Hepatocyte (in vitro differentiated cells): ENCODE measurements at regions not wholly inside any gene's neighbourhood (a gene's known extent, or its start where the extent isn't known, plus 50 kb on each side); places are given as distances from the start of the nearest gene placed in this dataset.

ENCODE experiments used
- DNase-seq: peaks from one replicate; pipeline ENCODE4 v3.0.0-alpha.2; 2016; ENCODE audit warnings: low spot score
- H2AFZ ChIP-seq: fragments of 200-600 bp; sonication (generic); 2 replicates; pipeline ENCODE4 v1.6.0; 2016; ENCODE audit warnings: antibody characterized with exemption, mild to moderate bottlenecking
- H3K27ac ChIP-seq: fragments of 200-600 bp; sonication (generic); 2 replicates; pipeline ENCODE4 v1.5.1; 2016; ENCODE audit warnings: mild to moderate bottlenecking
- H3K27me3 ChIP-seq: fragments of 200-600 bp; sonication (generic); 2 replicates; pipeline ENCODE4 v1.6.1; 2016
- H3K36me3 ChIP-seq: fragments of 200-600 bp; sonication (generic); replicated peaks from 2 replicates; pipeline ENCODE4 v1.5.1; 2016; ENCODE audit warnings: low read depth; ENCODE audit not compliant: insufficient read depth
- H3K4me1 ChIP-seq: fragments of 200-600 bp; sonication (generic); 2 replicates; pipeline ENCODE4 v1.5.1; 2016; ENCODE audit warnings: mild to moderate bottlenecking, moderate library complexity; ENCODE audit not compliant: insufficient read depth
- H3K4me2 ChIP-seq: fragments of 200-600 bp; sonication (generic); 2 replicates; pipeline ENCODE4 v1.6.0; 2016
- H3K4me3 ChIP-seq: fragments of 200-600 bp; sonication (generic); 2 replicates; pipeline ENCODE4 v1.5.1; 2016; ENCODE audit warnings: mild to moderate bottlenecking
- H3K79me2 ChIP-seq: fragments of 200-600 bp; sonication (generic); 2 replicates; pipeline ENCODE4 v1.6.0; 2017; ENCODE audit warnings: mild to moderate bottlenecking
- H3K9me2 ChIP-seq: fragments of 200-600 bp; sonication (generic); replicated peaks from 2 replicates; pipeline ENCODE4 v1.6.0; 2017; ENCODE audit warnings: mild to moderate bottlenecking; ENCODE audit not compliant: insufficient read depth
- H3K9me3 ChIP-seq: fragments of 200-600 bp; sonication (generic); 2 replicates; pipeline ENCODE4 v1.5.1; 2016; ENCODE audit warnings: low read depth, mild to moderate bottlenecking
- H4K20me1 ChIP-seq: fragments of 200-600 bp; sonication (generic); 2 replicates; pipeline ENCODE4 v1.6.0; 2016; ENCODE audit warnings: mild to moderate bottlenecking; ENCODE audit not compliant: insufficient read depth, poor library complexity, severe bottlenecking
- EZH2 ChIP-seq: fragments of 200-600 bp; sonication (generic); IDR thresholded peaks from 2 replicates; pipeline ENCODE4 v1.6.1; 2016; ENCODE audit warnings: antibody characterized with exemption, mild to moderate bottlenecking, borderline replicate concordance
- EZH2phosphoT487 ChIP-seq: fragments of 200-600 bp; sonication (generic); IDR thresholded peaks from one replicate; pipeline ENCODE4 v1.6.1; 2018; ENCODE audit warnings: antibody characterized with exemption, mild to moderate bottlenecking, low read depth, moderate library complexity; ENCODE audit not compliant: unreplicated experiment, severe bottlenecking
- WGBS: methylation state at CpG from one replicate; pipeline ENCODE4 v1.1.6; 2016; ENCODE audit warnings: low lambda C conversion rate; ENCODE audit errors: missing lambda C conversion rate; 5-methylcytosine and 5-hydroxymethylcytosine counted together
- TF ChIP-seq, protein P1 (sequence below): fragments of 200-600 bp; sonication (generic); IDR thresholded peaks from 2 replicates; pipeline ENCODE4 v1.5.1; 2016; ENCODE audit warnings: antibody characterized with exemption, mild to moderate bottlenecking; ENCODE audit not compliant: poor library complexity

- no peak for DNase-seq
- Histone ChIP-seq H3K4me1 (peaks cover 10% of the 10 kb centered on the region), H3K36me3 (no peaks in the 10 kb centered on the region), H3K79me2 (no peaks in the 10 kb centered on the region), H3K9me2 (no peaks in the 10 kb centered on the region), H2AFZ (no peak overlapping the region), H3K9me3 (no peaks in the 10 kb centered on the region), H3K27ac (no peak overlapping the region), H3K4me2 (no peak overlapping the region), H4K20me1 (no peaks in the 10 kb centered on the region), H3K4me3 (no peak overlapping the region), H3K27me3 (no peaks in the 10 kb centered on the region)
- TF ChIP-seq, protein P1, sequence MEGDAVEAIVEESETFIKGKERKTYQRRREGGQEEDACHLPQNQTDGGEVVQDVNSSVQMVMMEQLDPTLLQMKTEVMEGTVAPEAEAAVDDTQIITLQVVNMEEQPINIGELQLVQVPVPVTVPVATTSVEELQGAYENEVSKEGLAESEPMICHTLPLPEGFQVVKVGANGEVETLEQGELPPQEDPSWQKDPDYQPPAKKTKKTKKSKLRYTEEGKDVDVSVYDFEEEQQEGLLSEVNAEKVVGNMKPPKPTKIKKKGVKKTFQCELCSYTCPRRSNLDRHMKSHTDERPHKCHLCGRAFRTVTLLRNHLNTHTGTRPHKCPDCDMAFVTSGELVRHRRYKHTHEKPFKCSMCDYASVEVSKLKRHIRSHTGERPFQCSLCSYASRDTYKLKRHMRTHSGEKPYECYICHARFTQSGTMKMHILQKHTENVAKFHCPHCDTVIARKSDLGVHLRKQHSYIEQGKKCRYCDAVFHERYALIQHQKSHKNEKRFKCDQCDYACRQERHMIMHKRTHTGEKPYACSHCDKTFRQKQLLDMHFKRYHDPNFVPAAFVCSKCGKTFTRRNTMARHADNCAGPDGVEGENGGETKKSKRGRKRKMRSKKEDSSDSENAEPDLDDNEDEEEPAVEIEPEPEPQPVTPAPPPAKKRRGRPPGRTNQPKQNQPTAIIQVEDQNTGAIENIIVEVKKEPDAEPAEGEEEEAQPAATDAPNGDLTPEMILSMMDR: no peak
- TF ChIP-seq EZH2phosphoT487: no peak
- no peak for TF ChIP-seq EZH2
Observed at GRCh38 chr3:151558661-151559060, 97.8 kb upstream of the IGSF10 start.

GRCh38 chr3:151557068-151557840, 96.4 kb upstream of the IGSF10 start:
- Histone ChIP-seq H3K27ac (no peak overlapping the region), H3K27me3 (no peaks in the 10 kb centered on the region), H4K20me1 (no peaks in the 10 kb centered on the region), H3K36me3 (no peaks in the 10 kb centered on the region), H3K79me2 (no peaks in the 10 kb centered on the region), H3K4me3 (no peak overlapping the region), H3K4me1 (peaks cover 11% of the 10 kb centered on the region), H2AFZ (no peak overlapping the region), H3K9me3 (no peaks in the 10 kb centered on the region), H3K9me2 (no peaks in the 10 kb centered on the region), H3K4me2 (no peak overlapping the region)
- no peak for DNase-seq
- 65% methylated on average over 2 of the region's 2 CpGs for WGBS
- TF ChIP-seq EZH2 (no peak), EZH2phosphoT487 (no peak)
- TF ChIP-seq, protein P1: no peak

DNA sequence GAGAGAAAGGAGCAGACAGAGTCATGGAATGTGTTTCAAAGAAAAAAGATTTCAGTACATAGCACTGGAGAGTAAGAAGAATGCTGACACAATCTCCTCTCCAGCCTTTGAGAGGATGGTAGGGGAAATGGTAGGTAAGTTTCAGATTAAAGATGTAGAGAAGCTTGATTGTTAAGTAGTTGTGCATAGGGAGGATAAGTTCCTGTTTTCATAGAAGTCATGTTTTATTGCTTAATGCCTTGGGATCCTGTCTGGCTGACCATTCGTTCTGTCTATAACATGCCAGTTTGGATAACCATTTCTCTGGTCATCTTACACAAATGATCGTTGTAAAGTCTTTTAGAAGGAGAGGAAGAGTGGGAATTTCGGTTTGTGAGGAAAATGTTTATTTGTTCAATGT, 95.7 kb upstream of the IGSF10 start:
- Histone ChIP-seq H3K4me3 (no peak overlapping the region), H2AFZ (no peak overlapping the region), H3K4me1 (peaks cover 6% of the 10 kb centered on the region), H3K27ac (no peak overlapping the region), H3K9me2 (no peaks in the 10 kb centered on the region), H3K79me2 (no peaks in the 10 kb centered on the region), H3K9me3 (no peaks in the 10 kb centered on the region), H3K27me3 (no peaks in the 10 kb centered on the region), H4K20me1 (no peaks in the 10 kb centered on the region), H3K4me2 (no peak overlapping the region), H3K36me3 (no peaks in the 10 kb centered on the region)
- TF ChIP-seq, protein P1: no peak
- TF ChIP-seq EZH2phosphoT487: no peak
- 88% methylated on average over 3 of the region's 3 CpGs for WGBS
- no peak for DNase-seq

DNA sequence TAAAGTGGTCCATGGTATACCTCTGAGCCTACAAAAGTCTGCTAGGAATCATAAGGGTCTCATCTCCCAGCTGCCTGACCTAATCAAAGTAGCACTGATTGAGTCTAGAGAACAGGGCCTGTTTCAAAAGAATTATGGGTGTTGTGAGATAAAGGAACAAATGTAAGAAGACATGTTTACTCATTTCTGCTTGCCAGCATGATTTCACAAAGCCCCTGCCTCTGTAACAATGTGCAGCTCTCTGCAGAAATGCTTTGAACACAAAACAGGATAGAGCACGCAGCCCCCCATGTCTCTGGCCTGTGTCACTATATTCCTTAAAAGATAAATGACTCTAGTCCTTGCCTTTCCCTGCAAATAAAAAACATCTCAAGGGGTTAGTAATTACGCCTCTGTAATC, 94.7 kb upstream of the IGSF10 start:
- no peak overlapping the region for H3K4me3 ChIP-seq
- no peak overlapping the region for H3K27ac ChIP-seq
- 60% methylated on average over 2 of the region's 2 CpGs for WGBS
- no peaks in the 10 kb centered on the region for H3K27me3 ChIP-seq
- H2AFZ ChIP-seq: no peak overlapping the region
- H3K4me2 ChIP-seq: no peak overlapping the region
- H3K4me1 ChIP-seq: peaks cover 5% of the 10 kb centered on the region
- no peaks in the 10 kb centered on the region for H3K79me2 ChIP-seq
- H3K9me2 ChIP-seq: no peaks in the 10 kb centered on the region
- no peaks in the 10 kb centered on the region for H3K36me3 ChIP-seq
- H4K20me1 ChIP-seq: no peaks in the 10 kb centered on the region
- no peak for DNase-seq
- TF ChIP-seq, protein P1: no peak
- no peak for TF ChIP-seq EZH2phosphoT487
- TF ChIP-seq EZH2: no peak
- H3K9me3 ChIP-seq: no peaks in the 10 kb centered on the region
